ENCODE measurements at regions not wholly inside any gene's neighbourhood (a gene's known extent, or its start where the extent isn't known, plus 50 kb on each side); places are given as distances from the start of the nearest gene placed in this dataset.

GRCh38 chr14:89588016-89588415, 171.0 kb upstream of the FOXN3 start:
- no peak overlapping the region for H3K27ac ChIP-seq
- H3K4me1 ChIP-seq (ENCODE audit: low read depth, poor library complexity, severe bottlenecking) = no peaks in the 10 kb centered on the region
- H3K9ac ChIP-seq = no peak overlapping the region
- no peaks in the 10 kb centered on the region for H3K79me2 ChIP-seq (ENCODE audit: insufficient read depth, low read depth)
- H4K20me1 ChIP-seq (ENCODE audit: insufficient read depth) = no peaks in the 10 kb centered on the region
- TF ChIP-seq CTCF (conservative IDR thresholded peaks at IDR 0.05; ENCODE audit: low read depth, low read length) = no peak
- H3K4me2 ChIP-seq = no peak overlapping the region
- no peaks in the 10 kb centered on the region for H3K27me3 ChIP-seq (ENCODE audit: insufficient read depth, low read depth)
- H2AFZ ChIP-seq (ENCODE audit: low read depth) = no peak overlapping the region
- no peaks in the 10 kb centered on the region for H3K36me3 ChIP-seq (ENCODE audit: insufficient read depth)
- H3K4me3 ChIP-seq (IDR thresholded peaks at IDR 0.05; ENCODE audit: insufficient read depth, low read depth, low read length) = no peak overlapping the region

DNA sequence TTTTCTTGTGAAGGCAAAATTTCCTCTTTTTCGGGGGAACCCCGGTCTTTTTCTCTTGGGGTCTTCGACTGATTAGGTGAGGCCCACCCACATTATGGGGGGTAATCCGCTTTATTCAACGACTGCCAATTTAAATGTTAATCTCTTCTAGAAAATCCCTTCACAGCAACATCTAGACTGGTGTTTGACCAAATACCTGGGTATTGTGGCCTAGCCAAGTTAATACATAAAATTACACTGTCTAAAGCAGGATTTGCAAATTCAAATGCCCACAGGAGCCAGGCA, 170.0 kb upstream of the FOXN3 start:
- Histone ChIP-seq H3K4me1 (ENCODE audit: low read depth, poor library complexity, severe bottlenecking) (no peaks in the 10 kb centered on the region), H3K27ac (no peak overlapping the region), H3K79me2 (ENCODE audit: insufficient read depth, low read depth) (no peaks in the 10 kb centered on the region), H3K27me3 (ENCODE audit: insufficient read depth, low read depth) (no peaks in the 10 kb centered on the region), H4K20me1 (ENCODE audit: insufficient read depth) (no peaks in the 10 kb centered on the region), H3K4me2 (no peak overlapping the region), H3K9ac (no peak overlapping the region), H3K36me3 (ENCODE audit: insufficient read depth) (no peaks in the 10 kb centered on the region), H2AFZ (ENCODE audit: low read depth) (no peak overlapping the region), H3K4me3 (IDR thresholded peaks at IDR 0.05; ENCODE audit: insufficient read depth, low read depth, low read length) (no peak overlapping the region)
- no peak for TF ChIP-seq CTCF (conservative IDR thresholded peaks at IDR 0.05; ENCODE audit: low read depth, low read length)

DNA sequence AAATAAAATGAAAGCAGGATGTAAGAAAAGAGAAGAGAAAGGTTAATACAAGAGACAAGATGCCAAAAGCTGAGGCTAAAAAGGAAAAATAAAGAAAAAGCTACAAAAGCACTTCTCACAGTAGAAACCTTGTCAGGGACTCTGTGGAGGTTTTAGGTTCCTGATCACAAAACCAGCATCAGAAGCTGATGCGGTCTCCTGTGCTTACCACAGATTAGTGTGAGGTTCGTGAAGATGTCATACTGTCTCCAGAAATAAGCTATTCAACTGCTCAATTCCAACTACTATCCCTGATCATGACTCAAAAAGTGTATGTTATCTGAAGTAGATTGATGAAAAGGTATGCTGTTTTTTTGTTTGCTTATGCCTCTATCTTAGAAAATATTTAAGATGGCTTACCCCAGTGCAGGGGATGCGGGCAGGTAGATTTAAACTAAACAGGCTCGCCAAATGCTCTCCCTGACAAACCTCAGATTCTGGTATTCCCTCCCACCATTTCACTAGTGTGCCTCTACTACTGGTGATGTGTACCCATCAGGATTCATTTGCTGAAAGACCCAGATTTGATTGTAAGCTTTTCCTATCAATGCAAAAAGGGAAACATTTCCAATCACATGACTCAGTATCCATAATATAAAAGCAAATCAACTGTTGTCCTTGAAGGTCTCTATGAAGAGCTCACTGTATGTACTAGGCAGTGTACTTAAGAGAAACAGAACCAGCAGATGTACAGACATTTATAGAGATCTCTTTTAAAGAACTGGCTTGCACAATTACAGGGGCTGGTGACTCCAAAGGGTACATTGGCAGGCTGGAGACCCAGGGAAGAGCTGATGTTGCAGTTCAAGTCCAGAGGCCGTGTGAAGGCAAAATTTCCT, 169.5 kb upstream of the FOXN3 start:
- Histone ChIP-seq H3K27ac (no peak overlapping the region), H3K4me2 (no peak overlapping the region), H2AFZ (ENCODE audit: low read depth) (no peak overlapping the region), H3K79me2 (ENCODE audit: insufficient read depth, low read depth) (no peaks in the 10 kb centered on the region), H3K4me1 (ENCODE audit: low read depth, poor library complexity, severe bottlenecking) (no peaks in the 10 kb centered on the region), H4K20me1 (ENCODE audit: insufficient read depth) (no peaks in the 10 kb centered on the region), H3K9ac (no peak overlapping the region), H3K27me3 (ENCODE audit: insufficient read depth, low read depth) (no peaks in the 10 kb centered on the region), H3K4me3 (IDR thresholded peaks at IDR 0.05; ENCODE audit: insufficient read depth, low read depth, low read length) (no peak overlapping the region), H3K36me3 (ENCODE audit: insufficient read depth) (no peaks in the 10 kb centered on the region)
- TF ChIP-seq CTCF (conservative IDR thresholded peaks at IDR 0.05; ENCODE audit: low read depth, low read length) = no peak

- H4K20me1 ChIP-seq (ENCODE audit: insufficient read depth) = no peaks in the 10 kb centered on the region
- H3K4me3 ChIP-seq (IDR thresholded peaks at IDR 0.05; ENCODE audit: insufficient read depth, low read depth, low read length) = no peak overlapping the region
- H3K4me1 ChIP-seq (ENCODE audit: low read depth, poor library complexity, severe bottlenecking) = no peaks in the 10 kb centered on the region
- H3K36me3 ChIP-seq (ENCODE audit: insufficient read depth) = no peaks in the 10 kb centered on the region
- H3K9ac ChIP-seq = no peak overlapping the region
- no peaks in the 10 kb centered on the region for H3K79me2 ChIP-seq (ENCODE audit: insufficient read depth, low read depth)
- H2AFZ ChIP-seq (ENCODE audit: low read depth) = no peak overlapping the region
- H3K27ac ChIP-seq = no peak overlapping the region
- no peaks in the 10 kb centered on the region for H3K27me3 ChIP-seq (ENCODE audit: insufficient read depth, low read depth)
- H3K4me2 ChIP-seq = no peak overlapping the region
- no peak for TF ChIP-seq CTCF (conservative IDR thresholded peaks at IDR 0.05; ENCODE audit: low read depth, low read length)
Observed at GRCh38 chr14:89578156-89578555, 161.1 kb upstream of the FOXN3 start.
